Spleen (tissue), 11 donors: ENCODE measurements at regions not wholly inside any gene's neighbourhood (a gene's known extent, or its start where the extent isn't known, plus 50 kb on each side); places are given as distances from the start of the nearest gene placed in this dataset.
"Not testable (repeated sequence)": the region's sequence is repeated elsewhere in the genome, so short reads cannot be mapped to it uniquely, and the experiment has no call there.

ENCODE experiments used
- DNase-seq: peaks from one replicate; pipeline ENCODE4 v3.0.0-alpha.2; 2020
- H3K27ac ChIP-seq, 8 donors: fragments of 200-600 bp; sonication (generic) in 7 of 8; 1 replicate in 4 of 8; 2 replicates in 4 of 8; pipeline versions ENCODE4 v1.5.0 to v1.8.0; 2016 to 2021; ENCODE audit warnings: inconsistent platforms in 4 of 8, mild to moderate bottlenecking in 4 of 8, moderate library complexity in 1 of 8
- H3K27me3 ChIP-seq, 7 donors: fragments of 200-600 bp; sonication (generic) in 6 of 7; replicated peaks in 1 of 7; 1 replicate in 4 of 7; 2 replicates in 3 of 7; pipeline versions ENCODE4 v1.5.0 to v1.8.0; 2016 to 2021; ENCODE audit warnings: inconsistent platforms in 3 of 7, mild to moderate bottlenecking in 1 of 7
- H3K36me3 ChIP-seq, 6 donors: fragments of 200-600 bp; sonication (generic) in 5 of 6; 1 replicate in 4 of 6; 2 replicates in 2 of 6; pipeline versions ENCODE4 v1.5.0 to v1.8.0; 2016 to 2021; ENCODE audit warnings: inconsistent platforms in 2 of 6
- H3K4me1 ChIP-seq, 6 donors: fragments of 200-600 bp; sonication (generic) in 5 of 6; 1 replicate in 3 of 6; 2 replicates in 3 of 6; pipeline versions ENCODE4 v1.5.0 to v1.8.0; 2016 to 2021; ENCODE audit warnings: inconsistent platforms in 3 of 6
- H3K4me3 ChIP-seq, 8 donors: fragments of 200-600 bp; sonication (generic) in 7 of 8; 1 replicate in 4 of 8; 2 replicates in 4 of 8; pipeline versions ENCODE4 v1.5.0 to v1.8.0; 2016 to 2021; ENCODE audit warnings: inconsistent platforms in 4 of 8, mild to moderate bottlenecking in 4 of 8, moderate library complexity in 2 of 8
- H3K9me3 ChIP-seq, 8 donors: fragments of 200-600 bp; sonication (generic) in 7 of 8; 1 replicate in 4 of 8; 2 replicates in 4 of 8; pipeline versions ENCODE4 v1.5.0 to v1.8.0; 2016 to 2021; ENCODE audit warnings: inconsistent platforms in 4 of 8
- POLR2AphosphoS5 ChIP-seq, 3 donors: sonication (generic); formaldehyde crosslinking; IDR thresholded peaks; one replicate each; pipeline ENCODE4 v1.5.1; 2017; ENCODE audit warnings: antibody characterized with exemption in 3 of 3
- WGBS, 5 donors: extraction: QIAGEN DNeasy Blood & Tissue Kit in 3 of 5; methylation state at CpG; one replicate each; pipeline versions ENCODE4 v1.1.5 to v1.1.7; 2013 to 2018; 5-methylcytosine and 5-hydroxymethylcytosine counted together
- intact Hi-C: fragments of 100-400 bp; cut with DNase I; formaldehyde crosslinking; loops from one replicate; pipeline ENCODE4 v1.15.0; 2023; ENCODE audit warnings: low total_unique reads
- TF ChIP-seq, protein P1 (sequence below), 11 experiments: fragments of 200-600 bp in 7 of 11; fragments of 450-650 bp in 4 of 11; sonication (generic) in 4 of 11; IDR thresholded peaks in 8 of 11; conservative IDR thresholded peaks in 3 of 11; 1 replicate in 7 of 11; 2 replicates in 4 of 11; pipeline versions ENCODE4 v1.4.0 to v1.8.0; 2016 to 2021; ENCODE audit warnings: antibody characterized with exemption in 11 of 11, inconsistent platforms in 4 of 11, mild to moderate bottlenecking in 1 of 11
- donor health status: healthy with polysubstance abuse.
- donor health status: DM: no; HTN: no; CAD: no; lungs with moderate emphysema.
- donor health status: DM: no; HTN: no; CAD: no.
- donor health status: Bipolar disorder and iron deficiency.
- donor health status: healthy.
- donor health status: DM: no; HTN: no; CAD: no.
- donor health status: DM: yes; HTN: yes; CAD: no.

DNA sequence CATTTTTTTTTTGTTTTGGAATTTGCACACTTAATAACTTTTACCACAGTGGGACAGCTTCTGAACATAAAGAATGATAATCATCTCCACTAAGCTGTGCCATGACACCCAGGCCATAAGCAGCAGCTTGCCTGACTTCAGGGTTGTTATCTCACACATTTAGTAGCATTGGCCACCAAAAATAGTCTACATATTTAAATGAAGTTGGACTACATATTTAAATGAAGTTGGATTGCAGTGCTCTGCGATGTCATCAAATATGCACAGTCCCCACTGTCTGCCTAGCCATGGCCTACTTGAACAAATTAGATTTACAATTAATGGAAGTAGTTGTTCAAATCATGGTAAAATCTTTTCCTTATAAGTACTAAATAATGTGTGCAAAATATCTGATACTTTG is 101.0 kb downstream of the KLRB1 start:
- intact Hi-C loops = no loop called here
- DNase-seq = no peak
- H3K4me3 ChIP-seq = no peak overlapping the region
- H3K4me1 ChIP-seq = peaks cover 0 to 18% (median 0%) of the 10 kb centered on the region in 6 donors
- WGBS, 5 donors = 88 to 100% (median 91%) methylated on average over 1 of the region's 1 CpG; no CpG with 5 or more reads in 1 of the 5 donors
- H3K9me3 ChIP-seq = no peaks in the 10 kb centered on the region
- no peaks in the 10 kb centered on the region for H3K36me3 ChIP-seq
- no peak overlapping the region for H3K27ac ChIP-seq
- TF ChIP-seq, protein P1, sequence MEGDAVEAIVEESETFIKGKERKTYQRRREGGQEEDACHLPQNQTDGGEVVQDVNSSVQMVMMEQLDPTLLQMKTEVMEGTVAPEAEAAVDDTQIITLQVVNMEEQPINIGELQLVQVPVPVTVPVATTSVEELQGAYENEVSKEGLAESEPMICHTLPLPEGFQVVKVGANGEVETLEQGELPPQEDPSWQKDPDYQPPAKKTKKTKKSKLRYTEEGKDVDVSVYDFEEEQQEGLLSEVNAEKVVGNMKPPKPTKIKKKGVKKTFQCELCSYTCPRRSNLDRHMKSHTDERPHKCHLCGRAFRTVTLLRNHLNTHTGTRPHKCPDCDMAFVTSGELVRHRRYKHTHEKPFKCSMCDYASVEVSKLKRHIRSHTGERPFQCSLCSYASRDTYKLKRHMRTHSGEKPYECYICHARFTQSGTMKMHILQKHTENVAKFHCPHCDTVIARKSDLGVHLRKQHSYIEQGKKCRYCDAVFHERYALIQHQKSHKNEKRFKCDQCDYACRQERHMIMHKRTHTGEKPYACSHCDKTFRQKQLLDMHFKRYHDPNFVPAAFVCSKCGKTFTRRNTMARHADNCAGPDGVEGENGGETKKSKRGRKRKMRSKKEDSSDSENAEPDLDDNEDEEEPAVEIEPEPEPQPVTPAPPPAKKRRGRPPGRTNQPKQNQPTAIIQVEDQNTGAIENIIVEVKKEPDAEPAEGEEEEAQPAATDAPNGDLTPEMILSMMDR (IDR thresholded peaks at IDR 0.05 in 8 of 11, conservative IDR thresholded peaks at IDR 0.05 in 3 of 11) = no peak
- no peak for TF ChIP-seq POLR2AphosphoS5 (IDR thresholded peaks at IDR 0.05)
- H3K27me3 ChIP-seq = no peaks in the 10 kb centered on the region

DNA sequence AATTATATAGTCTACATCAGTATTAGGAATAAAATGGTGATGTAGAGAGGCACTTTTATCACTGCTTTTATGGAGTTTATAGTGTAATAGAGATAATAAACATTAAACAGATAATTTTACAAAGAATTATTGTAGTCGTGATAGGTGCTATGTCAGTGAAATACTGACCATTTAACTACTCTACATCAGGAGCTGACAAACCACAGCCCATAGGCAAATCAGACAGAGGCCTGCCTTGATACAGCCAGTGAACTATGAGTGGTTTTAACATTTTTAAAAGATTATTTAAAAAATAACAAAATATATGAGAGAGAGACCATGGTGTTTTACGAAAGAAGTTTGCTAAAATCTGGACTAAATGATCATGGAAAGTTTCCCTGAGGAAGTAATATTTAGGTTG is 104.3 kb downstream of the KLRB1 start:
- 68 to 91% (median 77%) methylated on average over 2 of the region's 2 CpGs; no CpG with 5 or more reads in 1 of the 5 donors for WGBS, 5 donors
- DNase-seq, H3K9me3 ChIP-seq, H3K27ac ChIP-seq, H3K4me1 ChIP-seq, H3K36me3 ChIP-seq, H3K27me3 ChIP-seq, intact Hi-C loops, H3K4me3 ChIP-seq: not testable (repeated sequence)

- intact Hi-C loops, H3K27me3 ChIP-seq, H3K4me1 ChIP-seq, DNase-seq, H3K9me3 ChIP-seq, H3K27ac ChIP-seq, H3K36me3 ChIP-seq, H3K4me3 ChIP-seq: not testable (repeated sequence)
- WGBS, 5 donors = 85 to 100% (median 90%) methylated on average over 1 of the region's 1 CpG; no CpG with 5 or more reads in 1 of the 5 donors
Observed at GRCh38 chr12:9502845-9503244, 104.9 kb downstream of the KLRB1 start.

DNA sequence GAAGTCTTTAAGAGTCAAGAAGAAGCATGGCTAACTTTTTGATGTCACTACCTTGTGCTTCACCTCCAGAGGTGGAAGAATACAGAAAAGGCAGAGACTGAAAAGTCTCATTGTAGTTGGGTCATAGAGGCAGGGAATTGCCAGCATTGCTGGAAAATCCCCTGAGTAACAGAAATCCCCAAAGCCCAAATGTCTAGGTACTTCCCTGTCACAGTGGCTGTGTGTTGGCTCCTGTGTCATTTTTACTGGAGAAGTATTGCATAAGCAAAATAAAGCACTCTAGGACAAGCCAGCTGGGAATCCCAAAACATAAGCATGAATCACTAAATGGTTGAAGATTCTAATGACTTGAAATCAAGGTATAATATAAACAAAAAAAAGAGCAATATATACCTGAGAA is 114.4 kb downstream of the KLRB1 start:
- DNase-seq, H3K27me3 ChIP-seq, intact Hi-C loops, H3K4me3 ChIP-seq, H3K36me3 ChIP-seq, H3K4me1 ChIP-seq, H3K9me3 ChIP-seq, H3K27ac ChIP-seq: not testable (repeated sequence)

DNA sequence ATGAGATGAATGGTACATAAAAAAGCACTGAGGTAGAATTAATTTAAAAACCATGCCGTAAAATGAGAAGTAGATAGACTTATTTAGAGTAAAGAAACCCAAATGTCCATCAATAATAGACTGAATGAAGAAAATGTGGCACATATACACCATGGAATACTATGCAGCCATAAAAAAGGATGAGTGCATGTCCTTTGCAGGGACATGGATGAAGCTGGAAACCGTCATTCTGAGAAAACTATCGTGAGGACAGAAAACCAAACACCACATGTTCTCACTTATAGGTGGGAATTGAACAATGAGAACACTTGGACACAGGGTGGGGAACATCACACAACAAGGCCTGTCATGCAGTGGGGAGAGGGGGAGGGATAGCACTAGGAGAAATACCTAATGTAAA is 126.4 kb downstream of the KLRB1 start:
- H3K27me3 ChIP-seq, H3K27ac ChIP-seq, H3K36me3 ChIP-seq, H3K9me3 ChIP-seq, DNase-seq, H3K4me1 ChIP-seq, intact Hi-C loops, H3K4me3 ChIP-seq: not testable (repeated sequence)
- WGBS, 5 donors = 92 to 98% (median 96%) methylated on average over 3 of the region's 3 CpGs; no CpG with 5 or more reads in 1 of the 5 donors

GRCh38 chr12:9474197-9474596 is 133.5 kb downstream of the KLRB1 start:
- H3K36me3 ChIP-seq, intact Hi-C loops, H3K4me3 ChIP-seq, H3K27ac ChIP-seq, H3K9me3 ChIP-seq, H3K4me1 ChIP-seq, DNase-seq, H3K27me3 ChIP-seq: not testable (repeated sequence)
- WGBS, 5 donors = 41 to 95% (median 74%) methylated on average over 2 of the region's 2 CpGs

GRCh38 chr12:9473638-9474037 is 134.1 kb downstream of the KLRB1 start:
- DNase-seq, intact Hi-C loops, H3K9me3 ChIP-seq, H3K36me3 ChIP-seq, H3K27me3 ChIP-seq, H3K4me3 ChIP-seq, H3K27ac ChIP-seq: not testable (repeated sequence)
- H3K4me1 ChIP-seq = peaks cover 0 to 13% (median 3%) of the 10 kb centered on the region in 6 donors
- whole genome bisulfite sequencing, 5 donors = 91 to 96% (median 93%) methylated on average over 1 of the region's 1 CpG

DNA sequence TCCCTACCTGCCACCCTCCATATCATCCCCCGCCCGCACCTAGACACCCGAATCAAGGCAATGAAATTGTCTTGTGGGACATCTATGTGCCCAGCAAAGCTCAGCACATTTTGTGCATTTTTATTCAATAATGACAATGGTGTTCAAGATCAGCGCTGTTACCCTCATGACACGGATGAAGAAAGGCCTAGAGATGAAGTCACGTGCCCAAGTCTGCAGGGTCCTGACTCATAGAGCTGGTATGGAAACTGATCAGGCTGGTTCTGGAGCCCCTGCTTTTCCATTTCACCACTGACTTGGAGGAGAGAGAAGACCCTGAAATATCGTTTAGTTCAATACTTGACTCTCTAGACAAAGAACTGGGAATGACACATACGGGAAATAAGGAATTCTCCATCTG is 136.2 kb downstream of the KLRB1 start:
- H3K36me3 ChIP-seq, DNase-seq, H3K4me3 ChIP-seq, H3K9me3 ChIP-seq, H3K27ac ChIP-seq, intact Hi-C loops, H3K27me3 ChIP-seq: not testable (repeated sequence)
- WGBS, 5 donors = 92 to 98% (median 96%) methylated on average over 7 to 8 of the region's 8 CpGs
- peaks cover 0 to 19% (median 4%) of the 10 kb centered on the region in 6 donors for H3K4me1 ChIP-seq

DNA sequence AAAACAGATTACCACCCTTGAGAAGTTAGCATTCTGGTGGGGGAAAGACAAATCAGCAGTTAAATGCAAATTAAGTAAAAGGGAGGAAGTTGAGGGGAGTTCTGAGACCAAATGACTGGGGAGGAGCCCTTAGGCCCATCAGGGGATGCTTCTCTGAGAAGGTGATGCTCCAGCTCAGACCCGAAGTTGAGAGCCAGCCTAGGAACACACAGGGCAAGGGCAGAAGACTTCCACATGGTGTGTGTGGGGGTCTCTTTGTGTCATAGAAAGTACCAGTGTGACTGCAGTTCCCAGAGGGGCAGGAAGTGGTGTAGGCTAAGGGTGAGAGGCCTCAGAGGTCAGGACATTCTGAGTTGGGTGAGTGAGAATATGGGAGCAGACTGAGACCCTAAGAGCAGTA is 137.3 kb downstream of the KLRB1 start:
- H3K27ac ChIP-seq, DNase-seq, H3K27me3 ChIP-seq, H3K36me3 ChIP-seq, H3K4me3 ChIP-seq, intact Hi-C loops, H3K9me3 ChIP-seq: not testable (repeated sequence)
- peaks cover 0 to 19% (median 4%) of the 10 kb centered on the region in 6 donors for H3K4me1 ChIP-seq
- 52 to 64% (median 55%) methylated on average over 1 of the region's 1 CpG for WGBS, 5 donors

DNA sequence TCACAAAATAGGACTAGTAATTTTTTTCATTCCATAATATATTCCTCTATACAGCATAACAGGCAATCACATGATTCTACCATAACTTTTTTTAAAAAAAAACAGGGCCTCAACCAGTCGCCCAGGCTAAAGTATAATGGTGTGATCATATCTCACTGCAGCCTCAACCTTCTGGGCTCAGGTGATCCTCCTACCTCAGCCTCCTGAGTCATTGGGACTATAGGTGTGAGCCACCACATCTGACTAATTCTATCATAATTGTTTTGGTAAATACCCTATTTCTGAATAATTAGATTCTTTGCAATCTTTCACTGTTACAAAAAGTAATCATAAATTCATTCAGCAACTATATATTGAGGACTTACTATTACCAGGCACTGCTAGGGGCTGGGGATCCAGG is 137.8 kb downstream of the KLRB1 start:
- H3K9me3 ChIP-seq, H3K27me3 ChIP-seq, DNase-seq, H3K36me3 ChIP-seq, intact Hi-C loops, H3K27ac ChIP-seq, H3K4me3 ChIP-seq: not testable (repeated sequence)
- WGBS, 5 donors = 0 to 100% (median 86%) methylated on average over 1 of the region's 1 CpG
- peaks cover 0 to 19% (median 4%) of the 10 kb centered on the region in 6 donors for H3K4me1 ChIP-seq
